GM13977 (cell line): ENCODE measurements at regions not wholly inside any gene's neighbourhood (a gene's known extent, or its start where the extent isn't known, plus 50 kb on each side); places are given as distances from the start of the nearest gene placed in this dataset.

Source experiments
- DNase-seq: peaks from one replicate; pipeline ENCODE4 v3.0.0; 2012; ENCODE audit warnings: low spot score
- in situ Hi-C: fragments of 300-500 bp; cut with MboI; formaldehyde crosslinking; loops from one replicate; pipeline ENCODE4 v1.12.0; 2022; ENCODE audit warnings: low sequenced_read_pairs, low pct_unique_long_range_greater_than_20kb, mixed read lengths, inconsistent platforms; ENCODE audit not compliant: unreplicated experiment
- TF ChIP-seq, protein P1 (sequence below): IDR thresholded peaks from 2 replicates; pipeline ENCODE4 v1.5.1; 2012; ENCODE audit warnings: mild to moderate bottlenecking, control low read depth; ENCODE audit not compliant: insufficient read depth; ENCODE audit errors: extremely low read depth, missing control alignments

DNA sequence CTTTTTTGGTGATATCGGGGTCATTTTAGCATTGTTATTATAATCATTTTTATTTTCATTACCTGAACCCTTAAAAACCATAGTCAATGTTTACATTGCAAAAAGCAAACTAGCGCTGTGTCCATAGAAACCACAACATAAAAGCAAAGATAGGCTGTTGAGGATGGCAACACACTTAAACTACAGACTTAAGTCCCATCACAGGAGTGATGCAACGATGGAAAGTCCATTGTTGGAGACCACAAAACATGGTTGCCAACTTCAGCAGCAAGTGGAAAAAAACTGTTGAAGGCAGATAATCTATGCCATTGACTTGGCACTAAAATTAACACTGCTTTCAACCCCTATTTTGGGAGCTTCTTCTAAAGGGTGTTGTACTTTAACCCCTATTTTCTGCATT is 398.8 kb upstream of the IGFBP3 start:
- DNase-seq, result no peak
- TF ChIP-seq, protein P1, sequence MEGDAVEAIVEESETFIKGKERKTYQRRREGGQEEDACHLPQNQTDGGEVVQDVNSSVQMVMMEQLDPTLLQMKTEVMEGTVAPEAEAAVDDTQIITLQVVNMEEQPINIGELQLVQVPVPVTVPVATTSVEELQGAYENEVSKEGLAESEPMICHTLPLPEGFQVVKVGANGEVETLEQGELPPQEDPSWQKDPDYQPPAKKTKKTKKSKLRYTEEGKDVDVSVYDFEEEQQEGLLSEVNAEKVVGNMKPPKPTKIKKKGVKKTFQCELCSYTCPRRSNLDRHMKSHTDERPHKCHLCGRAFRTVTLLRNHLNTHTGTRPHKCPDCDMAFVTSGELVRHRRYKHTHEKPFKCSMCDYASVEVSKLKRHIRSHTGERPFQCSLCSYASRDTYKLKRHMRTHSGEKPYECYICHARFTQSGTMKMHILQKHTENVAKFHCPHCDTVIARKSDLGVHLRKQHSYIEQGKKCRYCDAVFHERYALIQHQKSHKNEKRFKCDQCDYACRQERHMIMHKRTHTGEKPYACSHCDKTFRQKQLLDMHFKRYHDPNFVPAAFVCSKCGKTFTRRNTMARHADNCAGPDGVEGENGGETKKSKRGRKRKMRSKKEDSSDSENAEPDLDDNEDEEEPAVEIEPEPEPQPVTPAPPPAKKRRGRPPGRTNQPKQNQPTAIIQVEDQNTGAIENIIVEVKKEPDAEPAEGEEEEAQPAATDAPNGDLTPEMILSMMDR, result no peak
- in situ Hi-C loops, result no loop called here

DNA sequence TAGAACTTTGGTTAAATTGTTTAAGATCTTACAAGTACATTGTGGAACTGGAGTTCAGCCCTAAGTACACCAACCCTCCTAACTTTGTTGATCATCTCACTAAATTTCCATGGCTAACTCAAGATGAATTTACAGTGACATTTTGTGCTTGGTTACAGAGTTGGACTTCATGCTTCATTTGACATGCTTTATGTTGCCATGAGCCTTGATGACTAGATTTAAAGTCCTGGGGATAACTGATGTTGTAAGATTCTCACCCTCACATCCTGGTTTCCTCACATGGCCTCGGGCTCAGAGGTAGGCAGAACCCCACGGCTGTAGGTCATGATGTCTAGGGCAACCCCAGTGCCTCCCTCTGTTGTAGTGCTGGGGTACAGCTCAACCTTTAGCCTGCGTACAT is 397.2 kb upstream of the IGFBP3 start:
- in situ Hi-C loops, result no loop called here

DNA sequence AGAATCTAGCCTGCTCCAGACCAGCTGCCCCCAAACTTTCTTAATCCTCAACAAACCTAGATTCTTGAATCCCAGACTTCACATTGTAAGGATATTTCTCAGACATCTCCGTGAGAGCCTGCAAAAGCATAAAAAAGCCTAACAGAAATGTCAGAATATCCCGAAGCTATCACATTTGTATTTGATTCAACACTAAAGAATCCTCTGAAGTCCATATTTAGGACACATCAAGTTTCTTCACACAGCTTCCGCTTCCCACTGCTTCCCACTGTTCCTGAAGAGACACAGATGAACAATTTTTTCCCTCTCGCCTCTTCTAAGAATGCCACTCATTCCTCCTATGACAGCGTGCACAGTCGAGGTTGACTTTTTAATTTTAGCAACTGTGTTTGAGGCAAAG is 396.2 kb upstream of the IGFBP3 start:
- in situ Hi-C loops, result no loop called here
- DNase-seq, result no peak
- TF ChIP-seq, protein P1, result no peak

More for the DNA sequence above, 397.2 kb upstream of the IGFBP3 start:
- DNase-seq, result no peak
- TF ChIP-seq, protein P1, result no peak

DNA sequence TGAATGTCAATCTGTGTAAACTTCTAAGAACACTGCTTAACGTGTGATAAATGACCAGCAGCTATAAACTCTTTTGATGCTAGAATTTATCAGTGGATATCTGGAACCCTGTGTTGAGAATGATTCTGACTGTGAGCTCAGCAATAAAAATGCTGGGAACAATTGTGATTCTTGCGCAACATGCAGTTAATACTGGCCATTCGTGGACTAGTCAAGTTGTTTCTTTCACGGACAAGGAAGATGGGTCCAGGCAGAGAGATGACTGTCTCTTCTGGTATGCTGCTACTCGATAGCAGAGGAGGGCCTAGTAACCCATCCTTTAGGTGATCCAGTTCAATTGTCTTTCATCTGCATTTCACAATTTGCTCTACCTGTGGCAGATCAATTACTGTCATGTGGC is 394.8 kb upstream of the IGFBP3 start:
- in situ Hi-C loops, result no loop called here
- DNase-seq, result no peak
- TF ChIP-seq, protein P1, result no peak

DNA sequence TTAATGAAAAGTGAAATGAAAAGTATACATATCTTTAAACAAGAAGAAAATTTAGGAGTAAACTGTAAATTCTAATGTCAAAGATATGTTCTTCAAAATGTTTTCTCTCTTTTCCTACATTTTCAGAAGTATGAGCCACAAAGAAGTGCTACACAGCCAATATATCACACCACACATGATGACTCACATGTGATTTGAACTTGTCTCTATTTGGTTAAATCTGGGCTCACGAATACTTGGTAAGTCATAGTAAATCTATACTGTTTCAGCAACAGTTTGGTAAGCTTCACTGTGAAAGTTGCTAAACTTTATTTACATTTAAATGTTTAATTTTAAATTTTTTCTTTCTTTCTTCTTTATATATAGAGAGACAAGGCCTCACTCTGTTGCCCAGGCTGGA is 380.6 kb upstream of the IGFBP3 start:
- no peak for DNase-seq

DNA sequence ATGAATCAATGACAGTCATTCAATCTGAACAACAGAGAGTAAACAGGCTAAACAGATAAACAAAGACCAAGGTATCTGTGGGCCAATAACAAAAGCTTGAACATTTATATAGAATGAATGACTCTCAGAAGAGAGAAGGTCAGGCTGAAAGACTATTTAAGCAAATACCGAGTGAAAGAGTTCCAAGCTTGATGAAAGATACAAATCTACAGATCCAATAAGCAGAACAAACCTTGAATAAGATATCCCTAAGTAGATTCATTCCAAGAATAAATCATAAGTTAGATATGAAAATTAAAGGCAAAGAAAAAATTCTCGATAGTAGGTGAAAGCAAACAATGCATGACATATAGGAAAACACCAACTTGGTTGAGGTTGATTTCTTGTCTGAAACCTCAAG is 376.4 kb upstream of the IGFBP3 start:
- no peak for DNase-seq
- TF ChIP-seq, protein P1, result no peak
- in situ Hi-C loops, result no loop called here

More for the DNA sequence above, 380.6 kb upstream of the IGFBP3 start:
- in situ Hi-C loops, result no loop called here
- TF ChIP-seq, protein P1, result no peak

GRCh38 chr7:46296526-46296925 is 375.5 kb upstream of the IGFBP3 start:
- DNase-seq, result no peak
- in situ Hi-C loops, result no loop called here
- TF ChIP-seq, protein P1, result no peak
